NCI-H2196 (cell line): ENCODE measurements at regions not wholly inside any gene's neighbourhood (a gene's known extent, or its start where the extent isn't known, plus 50 kb on each side); places are given as distances from the start of the nearest gene placed in this dataset.
"Not testable (repeated sequence)": the region's sequence is repeated elsewhere in the genome, so short reads cannot be mapped to it uniquely, and the experiment has no call there.

Experiments used
- DNase-seq: peaks from one replicate; lab custom pipeline; 2025; ENCODE audit not compliant: unreplicated experiment; lab: John Stamatoyannopoulos, UW

- DNase-seq: no peak
These were observed 86.1 kb upstream of the CTAGE1 start for GRCh38 chr18:22503803-22504202.

- no peak for DNase-seq
These were observed 86.7 kb upstream of the CTAGE1 start for GRCh38 chr18:22504251-22505030.

- no peak for DNase-seq
These were observed 87.5 kb upstream of the CTAGE1 start for GRCh38 chr18:22505141-22505591.

GRCh38 chr18:22507055-22507454 lies 89.3 kb upstream of the CTAGE1 start:
- no peak for DNase-seq

GRCh38 chr18:22509423-22509822 lies 91.7 kb upstream of the CTAGE1 start:
- no peak for DNase-seq

GRCh38 chr18:22510697-22511096 lies 93.0 kb upstream of the CTAGE1 start:
- no peak for DNase-seq

GRCh38 chr18:22513721-22514481 lies 96.2 kb upstream of the CTAGE1 start:
- no peak for DNase-seq

- no peak for DNase-seq
These were observed 96.9 kb upstream of the CTAGE1 start for GRCh38 chr18:22514655-22515054.

- no peak for DNase-seq
These were observed 97.5 kb upstream of the CTAGE1 start for GRCh38 chr18:22515250-22515649.

GRCh38 chr18:22517356-22517755 lies 99.6 kb upstream of the CTAGE1 start:
- DNase-seq: no peak

GRCh38 chr18:22521026-22521707 lies 103.5 kb upstream of the CTAGE1 start:
- DNase-seq: no peak

GRCh38 chr18:22523481-22523880 lies 105.8 kb upstream of the CTAGE1 start:
- no peak for DNase-seq

GRCh38 chr18:22524783-22525182 lies 107.1 kb upstream of the CTAGE1 start:
- DNase-seq: no peak

GRCh38 chr18:22525313-22525712 lies 107.6 kb upstream of the CTAGE1 start:
- DNase-seq: no peak

GRCh38 chr18:22525883-22526282 lies 108.2 kb upstream of the CTAGE1 start:
- DNase-seq: no peak

GRCh38 chr18:22528291-22528690 lies 110.6 kb upstream of the CTAGE1 start:
- no peak for DNase-seq

- DNase-seq: not testable (repeated sequence)
These were observed 117.0 kb upstream of the CTAGE1 start for GRCh38 chr18:22534706-22535105.

- no peak for DNase-seq
These were observed 118.8 kb upstream of the CTAGE1 start for GRCh38 chr18:22536558-22536957.

GRCh38 chr18:22538426-22538825 lies 120.7 kb upstream of the CTAGE1 start:
- no peak for DNase-seq

- DNase-seq: no peak
These were observed 121.5 kb upstream of the CTAGE1 start for GRCh38 chr18:22539051-22539765.

GRCh38 chr18:22541232-22541631 lies 123.5 kb upstream of the CTAGE1 start:
- DNase-seq: no peak
